ENCODE measurements at regions not wholly inside any gene's neighbourhood (a gene's known extent, or its start where the extent isn't known, plus 50 kb on each side); places are given as distances from the start of the nearest gene placed in this dataset.

- TF ChIP-seq, protein P1, sequence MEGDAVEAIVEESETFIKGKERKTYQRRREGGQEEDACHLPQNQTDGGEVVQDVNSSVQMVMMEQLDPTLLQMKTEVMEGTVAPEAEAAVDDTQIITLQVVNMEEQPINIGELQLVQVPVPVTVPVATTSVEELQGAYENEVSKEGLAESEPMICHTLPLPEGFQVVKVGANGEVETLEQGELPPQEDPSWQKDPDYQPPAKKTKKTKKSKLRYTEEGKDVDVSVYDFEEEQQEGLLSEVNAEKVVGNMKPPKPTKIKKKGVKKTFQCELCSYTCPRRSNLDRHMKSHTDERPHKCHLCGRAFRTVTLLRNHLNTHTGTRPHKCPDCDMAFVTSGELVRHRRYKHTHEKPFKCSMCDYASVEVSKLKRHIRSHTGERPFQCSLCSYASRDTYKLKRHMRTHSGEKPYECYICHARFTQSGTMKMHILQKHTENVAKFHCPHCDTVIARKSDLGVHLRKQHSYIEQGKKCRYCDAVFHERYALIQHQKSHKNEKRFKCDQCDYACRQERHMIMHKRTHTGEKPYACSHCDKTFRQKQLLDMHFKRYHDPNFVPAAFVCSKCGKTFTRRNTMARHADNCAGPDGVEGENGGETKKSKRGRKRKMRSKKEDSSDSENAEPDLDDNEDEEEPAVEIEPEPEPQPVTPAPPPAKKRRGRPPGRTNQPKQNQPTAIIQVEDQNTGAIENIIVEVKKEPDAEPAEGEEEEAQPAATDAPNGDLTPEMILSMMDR (IDR thresholded peaks at IDR 0.05), result no peak
- TF ChIP-seq POLR2A (IDR thresholded peaks at IDR 0.05), result no peak
Observed at GRCh38 chr21:35144978-35145377, 95.9 kb upstream of the RUNX1 start.
